H1 (cell line): ENCODE measurements at regions not wholly inside any gene's neighbourhood (a gene's known extent, or its start where the extent isn't known, plus 50 kb on each side); places are given as distances from the start of the nearest gene placed in this dataset.

ENCODE experiments used
- ATF2 ChIP-seq: IDR thresholded peaks from 2 replicates; pipeline ENCODE4 v1.6.1; 2012; ENCODE audit warnings: low read length, inconsistent platforms
- BACH1 ChIP-seq: IDR thresholded peaks from 2 replicates; pipeline ENCODE4 v1.6.1; 2012; ENCODE audit warnings: low read length, improper control_type of control experiment
- CTCF ChIP-seq, 3 experiments: IDR thresholded peaks; 1 replicate in 2 of 3; 2 replicates in 1 of 3; pipeline versions ENCODE4 v1.5.1 to v1.6.1; 2011; ENCODE audit warnings: low read length in 3 of 3, mild to moderate bottlenecking in 3 of 3, inconsistent platforms in 2 of 3, low read depth in 1 of 3, moderate library complexity in 1 of 3; ENCODE audit not compliant: insufficient read depth in 1 of 3; ENCODE audit errors: control extremely low read depth in 1 of 3
- EZH2 ChIP-seq: fragments of 200-600 bp; sonication (generic); IDR thresholded peaks from 2 replicates; pipeline ENCODE4 v1.7.1; 2012; ENCODE audit warnings: low read depth, mild to moderate bottlenecking, moderate library complexity, low read length, inconsistent platforms; ENCODE audit not compliant: severe bottlenecking
- POLR2A ChIP-seq, 2 experiments: IDR thresholded peaks; 1 replicate in 1 of 2; 2 replicates in 1 of 2; pipeline ENCODE4 v1.6.1; 2011; ENCODE audit warnings: low read depth in 2 of 2, low read length in 2 of 2, mild to moderate bottlenecking in 2 of 2; ENCODE audit errors: control extremely low read depth in 1 of 2
- POU5F1 ChIP-seq: IDR thresholded peaks from 2 replicates; pipeline ENCODE4 v1.6.1; 2011; ENCODE audit warnings: low read depth, mild to moderate bottlenecking, low read length, moderate library complexity
- YY1 ChIP-seq: IDR thresholded peaks from 2 replicates; pipeline ENCODE4 v1.6.1; 2011; ENCODE audit warnings: low read depth, mild to moderate bottlenecking, low read length

GRCh38 chr18:10070561-10071000 lies 156.8 kb downstream of the VAPA start:
- TF ChIP-seq EZH2: no peak
- TF ChIP-seq ATF2: no peak
- TF ChIP-seq POLR2A (IDR thresholded peaks at IDR 0.05; ENCODE audit: control extremely low read depth in 1 of 2, low read depth in 2 of 2, low read length in 2 of 2): no peak
- no peak for TF ChIP-seq POU5F1
- no peak for TF ChIP-seq CTCF (IDR thresholded peaks at IDR 0.05; ENCODE audit: control extremely low read depth in 1 of 3, insufficient read depth in 1 of 3, low read depth in 1 of 3, low read length in 3 of 3)
- TF ChIP-seq BACH1: no peak
- TF ChIP-seq YY1: no peak
